ENCODE measurements at regions not wholly inside any gene's neighbourhood (a gene's known extent, or its start where the extent isn't known, plus 50 kb on each side); places are given as distances from the start of the nearest gene placed in this dataset.
A peak's percentile ranks its signal among the peaks of the same experiment; 100 is the strongest.

DNA sequence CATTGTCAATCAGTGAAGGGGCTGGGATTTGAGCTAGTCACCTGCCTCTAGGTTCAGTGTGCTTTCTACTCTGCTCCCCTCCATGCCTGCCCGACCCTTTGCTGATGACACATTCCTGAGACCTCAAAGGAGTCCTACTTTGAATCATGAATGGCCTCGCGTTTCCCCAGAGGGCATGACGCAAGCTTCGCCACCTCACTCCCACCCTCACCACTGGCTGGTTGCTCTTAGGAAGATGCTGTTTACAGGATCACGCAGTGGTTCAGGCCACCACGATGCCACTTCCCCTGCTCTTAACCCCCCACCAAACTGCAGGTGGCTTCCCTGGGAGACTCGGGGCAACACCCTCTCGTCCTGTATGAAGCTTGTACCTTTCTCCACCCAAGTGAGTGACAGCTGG, 62.9 kb upstream of the B3GAT1 start:
- no peak for DNase-seq (ENCODE audit: low spot score)

DNA sequence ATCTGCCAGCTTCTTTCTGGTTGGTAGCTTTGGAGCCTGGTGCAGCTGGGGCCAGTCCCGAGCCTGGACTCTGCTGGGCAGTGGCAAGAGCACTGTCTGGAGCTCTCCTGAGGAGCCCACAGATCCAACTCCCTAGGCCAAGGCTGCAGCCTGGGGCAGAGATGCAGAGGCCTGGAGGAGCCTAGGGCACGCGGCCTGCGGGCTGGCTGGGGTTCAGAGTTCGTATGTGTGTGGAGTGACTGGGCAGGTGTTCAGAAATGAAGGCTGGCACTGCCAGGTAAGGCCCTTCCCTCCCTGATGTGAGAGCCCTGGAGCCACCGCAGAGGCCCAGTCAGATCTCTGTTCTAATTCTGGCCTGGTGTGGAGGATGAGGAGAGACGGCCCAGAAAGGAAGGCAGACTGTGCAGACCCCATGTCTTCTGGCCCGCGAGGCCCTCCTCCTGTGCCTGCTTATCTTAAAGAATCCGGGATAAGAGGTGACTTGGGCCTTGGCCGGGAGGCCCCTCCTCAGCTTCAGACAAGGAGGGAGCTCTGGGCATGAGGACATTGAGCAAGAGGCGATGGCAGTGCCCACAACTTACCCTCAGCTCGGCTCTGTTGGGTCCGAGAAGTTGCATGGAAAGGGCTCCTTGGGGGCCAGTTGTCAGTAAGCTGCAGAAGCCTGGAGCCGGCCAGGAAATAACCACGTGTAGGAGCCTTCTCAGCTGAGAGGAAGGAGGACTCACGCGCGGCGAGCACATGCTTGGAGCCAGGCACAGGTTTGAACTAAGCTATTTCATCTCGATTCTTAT, 62.2 kb upstream of the B3GAT1 start:
- DNase-seq (ENCODE audit: low spot score) = no peak

DNA sequence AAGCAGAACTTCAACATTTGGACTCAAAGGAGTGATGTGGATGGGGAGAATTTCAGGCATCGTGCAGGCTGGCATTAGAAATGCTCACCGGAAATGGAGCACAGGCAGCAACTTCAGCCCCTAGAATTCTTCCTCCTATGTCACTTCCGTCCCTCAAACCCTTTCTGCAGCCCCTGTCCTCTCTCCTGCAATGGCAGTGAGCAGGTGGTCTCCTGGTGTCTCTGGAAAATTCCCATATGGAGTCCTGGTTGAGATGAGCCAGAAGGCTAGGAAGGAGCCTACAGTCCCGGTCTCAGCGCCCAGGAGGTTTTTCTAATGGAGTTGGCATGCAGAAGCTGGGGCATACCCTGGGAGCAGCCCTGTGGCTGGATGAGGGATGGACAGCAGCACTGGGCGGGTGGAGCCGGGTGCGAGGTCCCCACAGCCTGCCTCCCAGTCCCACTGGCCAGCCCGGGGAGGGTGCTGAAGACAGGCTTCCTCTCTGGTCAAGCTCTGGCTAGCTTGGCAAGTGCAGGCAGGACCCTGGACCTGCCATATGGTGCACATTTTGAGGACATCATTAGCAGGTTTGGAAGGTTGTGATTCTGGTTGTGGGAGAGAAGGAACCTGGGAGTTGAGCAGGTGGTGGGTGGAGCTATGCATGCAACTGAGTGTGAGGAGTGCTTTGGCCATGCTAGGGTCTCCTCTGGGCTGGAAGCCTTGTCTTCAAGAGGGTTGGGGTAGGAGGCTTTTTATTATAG, 59.8 kb upstream of the B3GAT1 start:
- no peak for DNase-seq (ENCODE audit: low spot score)

DNA sequence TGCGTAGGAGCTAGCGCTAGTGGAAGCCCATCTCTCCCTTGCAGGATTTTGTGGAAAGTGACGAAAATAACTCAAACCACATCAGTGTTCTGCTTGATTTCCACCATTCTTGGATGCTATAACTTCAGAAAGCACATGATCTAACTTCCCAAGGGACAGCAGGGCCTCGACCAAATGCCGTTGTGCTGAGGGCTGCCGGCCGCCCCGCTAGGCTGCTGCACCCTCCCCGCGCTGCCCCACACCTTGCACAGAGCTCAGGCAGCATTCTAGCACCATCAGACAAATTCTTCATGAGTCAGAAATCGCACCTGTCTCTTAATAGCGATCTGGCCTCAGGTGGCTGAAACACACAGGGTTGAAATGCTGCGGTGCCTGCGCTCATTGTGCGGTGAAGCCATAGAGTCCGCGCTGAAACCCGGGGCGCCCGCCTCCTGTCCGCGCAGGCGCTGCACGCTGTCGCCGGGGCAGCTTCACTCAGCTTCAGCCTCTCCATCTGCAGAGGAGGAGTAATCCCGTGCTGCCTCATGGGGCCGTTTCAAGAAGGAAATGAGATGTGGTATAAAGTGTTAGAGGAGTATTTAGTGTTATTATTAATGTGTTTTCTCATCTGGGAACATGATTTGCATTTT, 59.2 kb upstream of the B3GAT1 start:
- peak; percentile 68 for DNase-seq (ENCODE audit: low spot score)

DNA sequence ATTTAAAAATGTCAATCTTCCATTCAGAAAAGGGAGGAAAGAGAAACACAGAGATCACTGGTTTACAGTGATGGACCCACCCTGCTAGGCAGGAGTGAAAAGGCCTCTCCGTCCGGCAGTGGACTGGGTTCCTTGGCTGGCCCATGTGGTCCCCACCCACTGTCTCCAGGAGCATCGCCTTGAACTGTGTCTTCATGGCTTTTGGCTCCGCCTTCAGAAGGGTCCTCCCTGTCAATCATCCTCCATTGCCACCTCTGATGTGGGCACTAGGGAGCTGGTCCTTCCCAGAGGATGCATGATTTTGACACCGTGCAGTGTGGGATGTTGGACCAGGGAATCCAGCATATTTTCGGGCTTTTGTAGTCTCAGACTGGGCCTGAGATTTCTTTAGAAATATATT, 58.2 kb upstream of the B3GAT1 start:
- DNase-seq (ENCODE audit: low spot score) = no peak

DNA sequence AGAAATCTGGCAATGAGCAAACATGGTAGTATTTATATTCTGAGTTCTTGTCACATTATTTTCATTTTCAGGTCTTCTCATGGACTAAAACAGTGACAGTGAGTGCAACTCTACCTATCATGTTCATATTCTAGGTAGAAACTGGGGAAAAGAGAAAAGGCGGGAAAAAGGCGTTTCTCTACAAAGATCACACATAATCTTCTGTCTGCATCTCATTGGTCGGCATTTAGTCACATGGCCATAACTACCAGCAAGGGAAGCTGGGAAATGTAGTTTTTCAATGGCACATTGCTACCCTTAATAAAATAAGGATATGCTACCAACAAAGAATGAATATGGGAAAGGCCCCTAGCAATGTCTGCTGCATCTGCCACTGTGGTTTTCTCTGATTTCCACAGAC, 57.6 kb upstream of the B3GAT1 start:
- DNase-seq (ENCODE audit: low spot score) = no peak

DNA sequence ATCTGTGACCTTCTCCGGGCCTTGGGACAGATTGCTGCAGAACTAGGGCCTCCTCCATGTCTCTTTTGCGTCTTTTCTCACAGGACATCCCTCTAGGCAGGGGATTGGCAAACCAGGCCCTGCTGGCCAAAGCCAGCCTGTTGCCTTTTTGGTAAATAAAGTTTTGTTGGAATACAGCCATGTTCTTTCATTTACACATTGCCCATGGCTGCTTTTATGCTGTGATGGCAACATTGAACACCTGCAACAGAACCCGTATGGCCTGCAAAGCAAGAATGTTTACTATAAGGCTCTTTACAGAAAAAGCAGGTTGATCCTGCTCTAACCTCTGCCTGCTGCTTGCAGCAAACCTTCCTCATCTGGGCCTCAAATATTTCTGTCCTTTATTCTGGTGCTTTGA, 56.8 kb upstream of the B3GAT1 start:
- DNase-seq (ENCODE audit: low spot score) = no peak

DNA sequence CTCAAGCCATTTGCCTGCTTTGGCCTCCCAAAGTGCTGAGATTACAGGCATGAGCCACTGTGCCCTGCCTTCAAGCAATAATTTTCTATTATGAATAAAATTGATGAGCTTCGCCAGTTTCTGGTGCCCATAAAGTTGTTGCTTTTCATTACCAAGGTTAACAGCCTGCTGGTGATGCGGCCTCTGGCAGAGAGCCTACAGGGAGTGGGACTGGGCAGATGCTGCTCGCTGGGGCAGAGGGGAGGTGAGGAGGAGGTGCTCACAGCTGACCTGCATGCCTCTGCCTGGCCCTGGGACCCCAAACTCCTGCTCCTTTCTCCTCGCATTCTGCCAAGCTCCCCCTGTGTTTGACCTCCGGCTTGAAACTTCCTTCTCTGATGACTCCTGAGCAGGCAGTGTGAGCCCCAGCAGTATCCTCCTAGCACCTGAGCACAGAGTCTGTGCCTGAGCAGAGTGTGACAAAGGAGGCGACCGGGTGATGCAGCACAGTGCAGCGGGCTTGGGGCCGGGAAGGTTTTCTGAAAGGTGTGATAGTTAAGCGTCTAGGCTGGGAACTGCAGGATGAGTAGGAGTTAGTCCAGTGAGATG, 56.1 kb upstream of the B3GAT1 start:
- no peak for DNase-seq (ENCODE audit: low spot score)

DNA sequence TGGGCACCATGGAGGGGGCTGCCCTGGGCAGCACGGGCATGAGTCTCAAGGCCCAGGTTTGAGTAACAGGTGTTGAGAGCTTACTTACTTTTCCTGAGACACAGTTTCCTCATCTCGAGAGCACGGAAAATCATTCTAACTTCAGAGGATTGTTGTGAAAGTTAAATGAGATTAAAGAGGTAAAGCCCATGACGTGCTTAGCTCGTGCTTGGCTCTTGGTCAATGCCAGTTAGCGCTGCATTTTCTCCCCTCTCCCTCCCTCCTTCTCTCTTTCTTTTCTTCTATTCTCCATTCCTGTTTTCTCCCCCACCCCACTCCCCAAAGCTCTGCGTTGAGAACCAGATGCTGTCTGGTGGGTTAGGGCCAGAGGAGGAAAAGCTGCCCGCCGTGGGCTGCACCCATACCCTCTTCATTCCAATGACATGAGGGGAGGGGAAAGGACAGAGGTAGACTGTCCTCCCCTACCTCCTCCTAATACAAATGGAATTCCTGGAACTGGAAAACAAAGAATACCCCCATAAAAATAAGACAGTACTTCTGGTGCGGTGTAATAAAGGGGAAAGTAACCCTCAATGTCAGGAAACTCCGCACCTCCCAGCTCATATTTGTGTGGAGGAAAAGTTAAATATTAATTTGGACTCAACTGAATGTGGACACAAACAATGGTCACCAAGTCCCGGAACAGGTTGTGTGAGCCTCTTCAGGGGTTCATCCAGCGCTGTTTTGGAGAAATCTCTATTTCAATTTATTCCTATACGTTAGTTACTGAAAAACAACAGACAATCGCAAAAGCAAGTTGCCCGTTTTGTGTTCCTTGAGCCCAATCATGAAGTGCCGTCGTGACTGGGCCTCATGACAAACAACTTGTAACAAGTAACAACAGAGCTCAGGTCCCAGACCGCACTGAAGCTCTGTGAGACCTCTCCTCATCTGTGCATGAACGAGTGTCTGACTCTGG, 54.8 kb upstream of the B3GAT1 start:
- DNase-seq (ENCODE audit: low spot score) = no peak

DNA sequence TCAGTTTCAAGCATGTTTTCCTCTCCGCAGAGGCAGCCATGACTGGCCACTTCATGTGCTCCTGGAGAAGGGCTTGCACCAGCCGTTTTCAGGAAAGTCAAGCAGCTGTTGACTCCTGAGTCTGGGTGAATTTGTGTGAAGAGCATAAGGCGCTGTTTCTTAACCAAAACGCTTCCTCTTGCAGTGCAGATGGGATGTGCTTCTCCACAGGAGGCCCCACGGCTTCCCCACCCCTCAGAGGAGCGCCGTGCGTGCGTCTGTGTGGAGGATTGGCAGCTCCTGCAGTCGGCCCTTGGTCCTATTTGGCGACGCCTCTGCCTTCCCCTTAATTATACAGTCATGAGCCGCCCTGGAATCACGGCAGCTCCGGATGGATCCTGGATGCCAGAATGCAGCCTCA, 54.1 kb upstream of the B3GAT1 start:
- DNase-seq (ENCODE audit: low spot score) = no peak

DNA sequence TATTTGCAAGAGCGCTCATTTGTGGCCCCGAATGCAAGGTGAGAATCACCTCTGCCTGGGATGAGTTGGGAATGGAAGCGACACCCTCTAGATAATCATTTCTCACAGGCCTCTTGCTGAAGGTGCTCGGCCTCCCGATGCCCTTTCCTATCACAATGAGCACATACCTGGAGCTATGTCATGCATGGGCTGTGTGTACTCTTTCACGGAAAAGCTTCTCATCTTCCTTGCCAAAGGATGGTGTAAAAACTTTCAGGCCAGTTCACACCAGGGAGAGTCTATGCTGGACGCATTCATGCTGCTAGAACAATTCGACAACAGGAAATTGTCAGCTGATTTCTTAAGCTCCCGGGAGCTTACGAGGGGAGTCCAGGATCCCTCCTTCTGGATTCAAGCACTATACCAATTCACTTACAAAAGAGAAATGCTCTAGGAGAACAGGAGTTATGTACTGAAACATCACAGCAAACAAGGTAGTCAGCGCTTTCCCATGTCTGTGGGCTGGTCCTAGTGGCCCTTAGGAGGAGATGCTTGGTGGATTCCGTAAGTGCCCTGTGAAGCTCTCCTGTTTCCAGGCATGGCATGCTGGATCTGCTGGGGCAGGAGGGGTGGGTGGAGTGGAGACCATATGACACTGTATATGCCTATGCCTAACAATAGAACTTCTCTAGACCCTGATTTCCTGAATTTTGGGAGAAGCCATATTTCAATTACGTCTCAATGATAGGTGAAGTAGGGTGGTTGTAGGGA, 53.1 kb upstream of the B3GAT1 start:
- no peak for DNase-seq (ENCODE audit: low spot score)

DNA sequence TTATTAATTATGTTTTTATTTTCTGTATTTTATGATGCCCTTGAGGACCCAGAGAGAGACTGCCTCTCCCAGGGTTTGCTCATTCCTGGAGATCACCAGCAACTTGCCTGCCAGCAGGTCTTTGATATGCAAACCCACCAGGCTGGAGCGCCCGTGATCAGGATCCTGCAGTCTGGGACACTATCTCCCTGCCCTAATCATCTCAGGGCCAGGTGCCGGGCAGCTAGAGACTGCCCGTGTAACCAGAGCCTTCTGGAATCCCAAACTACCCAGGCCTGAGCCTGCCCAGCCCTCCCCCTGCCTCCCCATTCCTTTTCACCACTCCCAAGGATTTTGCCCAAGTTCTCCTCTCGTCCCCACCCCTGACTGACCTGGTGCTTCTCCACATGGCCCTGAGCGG, 52.2 kb upstream of the B3GAT1 start:
- DNase-seq (ENCODE audit: low spot score) = no peak

DNA sequence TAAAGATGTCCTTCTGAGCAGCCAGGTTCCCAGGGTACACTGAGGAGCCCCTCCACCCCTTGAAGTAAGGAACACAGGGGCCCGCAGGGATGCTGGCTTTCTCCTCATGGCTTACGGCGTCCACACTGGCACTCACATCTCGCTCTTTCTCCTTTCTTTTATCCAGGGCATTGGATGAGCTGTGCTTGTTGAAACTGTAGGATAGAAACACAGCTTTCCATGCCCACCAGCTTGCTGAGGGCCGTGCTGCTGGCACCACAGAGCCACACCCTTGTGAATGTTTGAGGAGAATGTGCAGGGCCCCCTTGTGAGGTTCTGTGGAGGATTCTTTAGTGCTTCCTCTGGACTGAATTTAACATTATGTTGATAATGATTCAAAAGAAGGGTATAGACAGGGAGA, 51.7 kb upstream of the B3GAT1 start:
- no peak for DNase-seq (ENCODE audit: low spot score)
